HG03159 (cell line): ENCODE measurements at regions not wholly inside any gene's neighbourhood (a gene's known extent, or its start where the extent isn't known, plus 50 kb on each side); places are given as distances from the start of the nearest gene placed in this dataset.
"Not testable (repeated sequence)": the region's sequence is repeated elsewhere in the genome, so short reads cannot be mapped to it uniquely, and the experiment has no call there.

Source experiments
- ATAC-seq: cut with Tn5 transposase; IDR thresholded peaks from one replicate; pipeline ENCODE4 v1.9.1; 2021; ENCODE audit warnings: mild to moderate bottlenecking, moderate library complexity; ENCODE audit not compliant: unreplicated experiment

GRCh38 chr5:162603443-162604070 is 536.0 kb downstream of the GABRG2 start:
- ATAC-seq, result no peak

GRCh38 chr5:162607879-162608278 is 540.3 kb downstream of the GABRG2 start:
- no peak for ATAC-seq

GRCh38 chr5:162621726-162622263 is 554.2 kb downstream of the GABRG2 start:
- not testable (repeated sequence) for ATAC-seq

GRCh38 chr5:162624110-162624509 is 556.5 kb downstream of the GABRG2 start:
- ATAC-seq, result no peak

- ATAC-seq, result no peak
Observed at GRCh38 chr5:162637481-162637880, 569.9 kb downstream of the GABRG2 start.

GRCh38 chr5:162638849-162639248 is 571.3 kb downstream of the GABRG2 start:
- no peak for ATAC-seq

- ATAC-seq, result no peak
Observed at GRCh38 chr5:162641142-162641813, 573.7 kb downstream of the GABRG2 start.

GRCh38 chr5:162654661-162655405 is 587.3 kb downstream of the GABRG2 start:
- ATAC-seq, result no peak

- no peak for ATAC-seq
Observed at GRCh38 chr5:162657076-162657475, 589.5 kb downstream of the GABRG2 start.

- no peak for ATAC-seq
Observed at GRCh38 chr5:162664846-162665245, 597.3 kb downstream of the GABRG2 start.

GRCh38 chr5:162668926-162669325 is 601.4 kb downstream of the GABRG2 start:
- no peak for ATAC-seq

GRCh38 chr5:162672061-162672460 is 604.5 kb downstream of the GABRG2 start:
- ATAC-seq, result no peak

GRCh38 chr5:162683284-162683683 is 615.7 kb downstream of the GABRG2 start:
- ATAC-seq, result no peak

GRCh38 chr5:162684145-162684544 is 616.6 kb downstream of the GABRG2 start:
- no peak for ATAC-seq

- no peak for ATAC-seq
Observed at GRCh38 chr5:162685302-162685701, 617.7 kb downstream of the GABRG2 start.

- ATAC-seq, result not testable (repeated sequence)
Observed at GRCh38 chr5:162696272-162696671, 628.7 kb downstream of the GABRG2 start.

- ATAC-seq, result no peak
Observed at GRCh38 chr5:162699361-162699760, 631.8 kb downstream of the GABRG2 start.

- no peak for ATAC-seq
Observed at GRCh38 chr5:162703914-162704313, 636.3 kb downstream of the GABRG2 start.

- ATAC-seq, result no peak
Observed at GRCh38 chr5:162711244-162711643, 643.7 kb downstream of the GABRG2 start.

GRCh38 chr5:162719720-162720119 is 652.1 kb downstream of the GABRG2 start:
- no peak for ATAC-seq

- no peak for ATAC-seq
Observed at GRCh38 chr5:162721125-162721524, 653.6 kb downstream of the GABRG2 start.

- no peak for ATAC-seq
Observed at GRCh38 chr5:162752612-162753011, 684.8 kb upstream of the CCNG1 start.
